H1 (cell line): ENCODE measurements at regions not wholly inside any gene's neighbourhood (a gene's known extent, or its start where the extent isn't known, plus 50 kb on each side); places are given as distances from the start of the nearest gene placed in this dataset.

Source experiments
- CTCF ChIA-PET: fragments of 300-600 bp; sonication (Branson Sonifier 250); formaldehyde crosslinking; loops from one replicate; lab custom pipeline; 2021; ENCODE audit not compliant: partially characterized antibody; lab: Charles Lee
- POLR2A ChIA-PET: fragments of 300-600 bp; sonication (Branson Sonifier 250); formaldehyde crosslinking; loops from one replicate; lab custom pipeline; 2021; ENCODE audit warnings: inconsistent platforms; ENCODE audit not compliant: partially characterized antibody; lab: Charles Lee
- DNase-seq, 2 experiments: peaks; one replicate each; pipeline versions ENCODE4 v3.0.0 to v3.0.0-alpha.2; 2010 to 2022; ENCODE audit warnings: low spot score in 2 of 2, low read depth in 1 of 2, mixed read lengths in 1 of 2
- FAIRE-seq: peaks from 2 replicates; lab custom pipeline; 2011; peaks lifted over from hg19 to GRCh38; lab: Jason Lieb, UNC
- H2AFZ ChIP-seq: 2 replicates; pipeline ENCODE4 v1.8.1; 2012; ENCODE audit warnings: low read length, inconsistent platforms
- H2AK5ac ChIP-seq: 2 replicates; pipeline ENCODE4 v1.6.1; 2013; ENCODE audit warnings: low read depth, low read length
- H2BK120ac ChIP-seq: replicated peaks from 2 replicates; pipeline ENCODE3; 2013; ENCODE audit warnings: low read depth, low read length, inconsistent platforms
- H2BK12ac ChIP-seq: 2 replicates; pipeline ENCODE4 v1.6.1; 2013; ENCODE audit warnings: low read depth, low read length
- H2BK15ac ChIP-seq: 2 replicates; pipeline ENCODE4 v1.6.1; 2013; ENCODE audit warnings: low read length
- H2BK20ac ChIP-seq: 2 replicates; pipeline ENCODE4 v1.6.1; 2013; ENCODE audit warnings: low read length
- H2BK5ac ChIP-seq: 2 replicates; pipeline ENCODE4 v1.6.1; 2013; ENCODE audit warnings: low read depth, low read length
- H3K14ac ChIP-seq: 2 replicates; pipeline ENCODE4 v1.6.1; 2013; ENCODE audit warnings: inconsistent platforms; ENCODE audit not compliant: insufficient read length
- H3K18ac ChIP-seq: 2 replicates; pipeline ENCODE4 v1.6.1; 2013; ENCODE audit warnings: low read length; ENCODE audit errors: extremely low read depth
- H3K23ac ChIP-seq: 2 replicates; pipeline ENCODE4 v1.6.1; 2013; ENCODE audit warnings: inconsistent platforms; ENCODE audit not compliant: insufficient read length
- H3K23me2 ChIP-seq: 2 replicates; pipeline ENCODE4 v1.6.1; 2013; ENCODE audit warnings: low read depth, low read length
- H3K27ac ChIP-seq: 2 replicates; pipeline ENCODE4 v1.6.1; 2011; ENCODE audit warnings: low read depth, low read length, inconsistent platforms
- H3K27me3 ChIP-seq, 4 experiments: replicated peaks in 1 of 4; 1 replicate in 1 of 4; 2 replicates in 3 of 4; pipeline versions ENCODE4 v1.6.1 to v1.8.1; 2011 to 2013; ENCODE audit warnings: low read length in 3 of 4, mild to moderate bottlenecking in 3 of 4, inconsistent platforms in 2 of 4, mixed read lengths in 2 of 4, moderate library complexity in 1 of 4; ENCODE audit not compliant: control insufficient read depth in 3 of 4, insufficient read depth in 3 of 4; ENCODE audit errors: extremely low read depth in 1 of 4
- H3K36me3 ChIP-seq, 4 experiments: 2 replicates each; pipeline versions ENCODE4 v1.6.1 to v1.8.1; 2011 to 2013; ENCODE audit warnings: mild to moderate bottlenecking in 4 of 4, low read length in 3 of 4, moderate library complexity in 2 of 4, control low read depth in 1 of 4, inconsistent platforms in 1 of 4; ENCODE audit not compliant: insufficient read depth in 4 of 4, control insufficient read depth in 2 of 4
- H3K4ac ChIP-seq: replicated peaks from 2 replicates; pipeline ENCODE3; 2013; ENCODE audit warnings: low read length, low read depth, mixed read lengths, inconsistent platforms; ENCODE audit not compliant: insufficient read length
- H3K4me1 ChIP-seq, 4 experiments: replicated peaks in 1 of 4; 1 replicate in 1 of 4; 2 replicates in 3 of 4; pipeline versions ENCODE4 v1.6.1 to v1.8.1; 2011 to 2013; ENCODE audit warnings: low read length in 3 of 4, inconsistent platforms in 2 of 4, mixed read lengths in 1 of 4; ENCODE audit not compliant: insufficient read depth in 4 of 4, control insufficient read depth in 3 of 4
- H3K4me2 ChIP-seq, 2 experiments: 2 replicates each; pipeline versions ENCODE4 v1.6.1 to v1.8.1; 2011 to 2013; ENCODE audit warnings: low read depth in 2 of 2, low read length in 2 of 2, control low read depth in 1 of 2, inconsistent platforms in 1 of 2, mild to moderate bottlenecking in 1 of 2; ENCODE audit not compliant: insufficient read depth in 1 of 2
- H3K4me3 ChIP-seq, 4 experiments: fragments of 200-600, 300-600 bp in 1 of 4; sonication (generic), shearing (Covaris generic), sonication (Bioruptor Twin) in 1 of 4; 2 replicates each; pipeline versions ENCODE4 v1.5.1 to v1.8.1; 2011 to 2016; ENCODE audit warnings: low read length in 4 of 4, low read depth in 3 of 4, control low read depth in 2 of 4, inconsistent platforms in 2 of 4, mild to moderate bottlenecking in 2 of 4, mixed read lengths in 1 of 4, moderate library complexity in 1 of 4; ENCODE audit not compliant: insufficient read depth in 2 of 4; ENCODE audit errors: extremely low read depth in 1 of 4
- H3K56ac ChIP-seq: replicated peaks from 2 replicates; pipeline ENCODE3; 2013; ENCODE audit warnings: low read depth, mild to moderate bottlenecking, mixed read lengths, low read length, inconsistent platforms; ENCODE audit not compliant: insufficient read length
- H3K79me1 ChIP-seq: 2 replicates; pipeline ENCODE4 v1.6.1; 2013; ENCODE audit warnings: low read depth, low read length, control low read depth
- H3K79me2 ChIP-seq, 2 experiments: 2 replicates each; pipeline versions ENCODE4 v1.6.1 to v1.8.1; 2012 to 2013; ENCODE audit warnings: low read length in 2 of 2, mild to moderate bottlenecking in 2 of 2, inconsistent platforms in 1 of 2; ENCODE audit not compliant: insufficient read depth in 2 of 2, control insufficient read depth in 1 of 2
- H3K9ac ChIP-seq, 4 experiments: replicated peaks in 1 of 4; 1 replicate in 1 of 4; 2 replicates in 3 of 4; pipeline versions ENCODE4 v1.6.1 to v1.8.1; 2011 to 2013; ENCODE audit warnings: low read depth in 3 of 4, low read length in 3 of 4, control low read depth in 2 of 4, mild to moderate bottlenecking in 2 of 4, moderate library complexity in 2 of 4, inconsistent platforms in 1 of 4; ENCODE audit errors: extremely low read depth in 1 of 4
- H3K9me3 ChIP-seq, 2 experiments: 2 replicates each; pipeline versions ENCODE4 v1.6.1 to v1.8.1; 2012 to 2013; ENCODE audit warnings: mild to moderate bottlenecking in 2 of 2, moderate library complexity in 2 of 2, control low read depth in 1 of 2, inconsistent platforms in 1 of 2, low read depth in 1 of 2, low read length in 1 of 2, mixed read lengths in 1 of 2; ENCODE audit not compliant: insufficient read depth in 2 of 2
- H4K20me1 ChIP-seq, 2 experiments: replicated peaks in 1 of 2; 2 replicates each; pipeline versions ENCODE3 to v1.8.1; 2011 to 2013; ENCODE audit warnings: inconsistent platforms in 2 of 2, low read length in 2 of 2, mild to moderate bottlenecking in 1 of 2; ENCODE audit not compliant: insufficient read depth in 2 of 2, control insufficient read depth in 1 of 2
- H4K5ac ChIP-seq: 2 replicates; pipeline ENCODE4 v1.6.1; 2013; ENCODE audit warnings: low read length, low read depth, mixed read lengths, inconsistent platforms; ENCODE audit not compliant: insufficient read length
- H4K8ac ChIP-seq: 2 replicates; pipeline ENCODE4 v1.8.0; 2013; ENCODE audit warnings: mild to moderate bottlenecking, moderate library complexity, low read length, inconsistent platforms; ENCODE audit not compliant: insufficient read depth; ENCODE audit errors: extremely low read depth
- H4K91ac ChIP-seq: replicated peaks from 2 replicates; pipeline ENCODE3; 2013; ENCODE audit warnings: low read length, mixed read lengths, inconsistent platforms; ENCODE audit not compliant: insufficient read length
- RFX5 ChIP-seq: IDR thresholded peaks from 2 replicates; pipeline ENCODE4 v1.6.1; 2011; ENCODE audit warnings: low read depth, low read length, improper control_type of control experiment, borderline replicate concordance
- SAP30 ChIP-seq: fragments of 300-600 bp; sonication (generic); IDR thresholded peaks from 2 replicates; pipeline ENCODE4 v1.7.1; 2012; ENCODE audit warnings: low read length, moderate library complexity, mild to moderate bottlenecking, inconsistent platforms; ENCODE audit not compliant: insufficient read depth, insufficient replicate concordance
- WGBS, 2 experiments: shearing (Covaris generic) in 1 of 2; methylation state at CpG; one replicate each; pipeline versions ENCODE4 v1.1.6 to v1.1.7; 2013 to 2015; ENCODE audit warnings: low lambda C conversion rate in 2 of 2, mixed read lengths in 2 of 2, inconsistent platforms in 1 of 2, low coverage in 1 of 2, missing lambda C conversion rate in 1 of 2; ENCODE audit not compliant: insufficient replicate concordance in 2 of 2, insufficient coverage in 1 of 2, insufficient read length in 1 of 2; ENCODE audit errors: extremely low coverage in 1 of 2, missing lambda C conversion rate in 1 of 2; 5-methylcytosine and 5-hydroxymethylcytosine counted together

DNA sequence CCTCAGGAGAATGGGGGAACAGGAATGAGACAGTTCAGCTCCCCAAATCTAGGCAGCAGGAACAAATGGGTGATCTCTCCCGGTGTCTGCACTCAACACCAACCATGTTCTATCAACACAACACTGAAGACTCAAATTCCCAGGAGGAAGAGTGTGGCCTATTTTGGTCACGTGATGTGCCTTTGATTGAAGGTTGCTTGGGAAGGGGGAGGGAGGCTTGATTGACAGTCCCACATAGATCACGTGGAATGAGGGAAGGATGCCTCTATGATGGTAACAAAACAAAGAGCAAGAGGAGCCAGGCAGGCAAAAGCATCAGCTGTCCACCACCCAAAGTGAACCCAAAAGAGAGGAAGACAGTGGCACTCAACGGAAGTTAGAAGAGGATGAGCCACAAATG lies 364.8 kb downstream of the KIF16B start:
- H3K27ac ChIP-seq, result no peak overlapping the region
- no peak overlapping the region for H4K8ac ChIP-seq
- H4K20me1 ChIP-seq, result no peaks in the 10 kb centered on the region
- H2BK20ac ChIP-seq, result no peak overlapping the region
- no peak overlapping the region for H4K5ac ChIP-seq
- H2BK120ac ChIP-seq, result no peak overlapping the region
- H2BK5ac ChIP-seq, result no peak overlapping the region
- H3K4me2 ChIP-seq, result no peak overlapping the region
- H3K27me3 ChIP-seq, result no peaks in the 10 kb centered on the region
- H3K79me1 ChIP-seq, result no peaks in the 10 kb centered on the region
- H3K4ac ChIP-seq, result no peak overlapping the region
- no peak overlapping the region for H3K9ac ChIP-seq
- no peaks in the 10 kb centered on the region for H3K9me3 ChIP-seq
- H3K23me2 ChIP-seq, result no peaks in the 10 kb centered on the region
- POLR2A ChIA-PET, result no interaction called here
- no peak overlapping the region for H4K91ac ChIP-seq
- no peak overlapping the region for H3K18ac ChIP-seq
- TF ChIP-seq RFX5, result no peak
- TF ChIP-seq SAP30, result no peak
- FAIRE-seq (no peak), DNase-seq (no peak)
- no peak overlapping the region for H3K56ac ChIP-seq
- no peak overlapping the region for H3K14ac ChIP-seq
- H3K23ac ChIP-seq, result no peak overlapping the region
- H3K4me1 ChIP-seq, result no peaks in the 10 kb centered on the region
- no peak overlapping the region for H2BK15ac ChIP-seq
- H2BK12ac ChIP-seq, result no peak overlapping the region
- 91% methylated on average over 4 of the region's 4 CpGs; no CpG with 5 or more reads in 1 of the 2 experiments for WGBS, 2 experiments
- no peak overlapping the region for H2AFZ ChIP-seq
- H2AK5ac ChIP-seq, result no peak overlapping the region
- H3K36me3 ChIP-seq, result no peaks in the 10 kb centered on the region
- CTCF ChIA-PET, result interaction anchor here (0.6 kb wide), 1 partner anchor 13 kb away, joined by 3 read pairs; no protein-coding TSS in a partner anchor
- no peaks in the 10 kb centered on the region for H3K79me2 ChIP-seq
- no peak overlapping the region for H3K4me3 ChIP-seq
